ENCODE measurements at regions not wholly inside any gene's neighbourhood (a gene's known extent, or its start where the extent isn't known, plus 50 kb on each side); places are given as distances from the start of the nearest gene placed in this dataset.
A peak's percentile ranks its signal among the peaks of the same experiment; 100 is the strongest.

- H3K36me3 Mint-ChIP-seq (ENCODE audit: low read depth): peaks cover 3% of the 10 kb centered on the region
- intact Hi-C loops (cut with micrococcal nuclease): loop anchor here (2.0 to 10.0 kb wide), 5 partner anchors 96 to 424 kb away; partner anchors contain the start of gene CCND1
- DNase-seq: no peak
- H3K27ac Mint-ChIP-seq: no peak overlapping the region
- H3K27me3 Mint-ChIP-seq: peaks cover 23% of the 10 kb centered on the region
- H3K4me1 Mint-ChIP-seq: peaks cover 10% of the 10 kb centered on the region
- no peak overlapping the region for H3K4me3 Mint-ChIP-seq
- peaks cover 10% of the 10 kb centered on the region for H3K9me3 Mint-ChIP-seq
Observed at GRCh38 chr11:69545976-69546617, 64.6 kb downstream of the LINC01488 start.

- intact Hi-C loops (cut with micrococcal nuclease): loop anchor here (1.0 to 10.0 kb wide), 6 partner anchors 11 to 425 kb away; partner anchors contain the start of gene CCND1
- H3K4me1 Mint-ChIP-seq: peaks cover 10% of the 10 kb centered on the region
- peaks cover 23% of the 10 kb centered on the region for H3K27me3 Mint-ChIP-seq
- H3K9me3 Mint-ChIP-seq: peaks cover 13% of the 10 kb centered on the region
- H3K4me3 Mint-ChIP-seq: peak overlapping the region; percentile 29
- peak overlapping the region; percentile 41 for H3K27ac Mint-ChIP-seq
- peak; percentile 66 for DNase-seq
- peaks cover 4% of the 10 kb centered on the region for H3K36me3 Mint-ChIP-seq (ENCODE audit: low read depth)
Observed at GRCh38 chr11:69546735-69547370, 65.4 kb downstream of the LINC01488 start.

- DNase-seq: no peak
- Mint-ChIP-seq H3K4me3 (no peak overlapping the region), H3K9me3 (peaks cover 18% of the 10 kb centered on the region), H3K4me1 (peaks cover 10% of the 10 kb centered on the region), H3K27ac (no peak overlapping the region), H3K36me3 (ENCODE audit: low read depth) (peaks cover 4% of the 10 kb centered on the region), H3K27me3 (peaks cover 14% of the 10 kb centered on the region)
- intact Hi-C loops (cut with micrococcal nuclease): no loop called here
Observed at GRCh38 chr11:69550846-69551245, 69.4 kb downstream of the LINC01488 start.

GRCh38 chr11:69551963-69552362 lies 70.5 kb downstream of the LINC01488 start:
- Mint-ChIP-seq H3K36me3 (ENCODE audit: low read depth) (peaks cover 4% of the 10 kb centered on the region), H3K4me3 (no peak overlapping the region), H3K9me3 (peaks cover 18% of the 10 kb centered on the region), H3K4me1 (peaks cover 3% of the 10 kb centered on the region), H3K27me3 (peaks cover 11% of the 10 kb centered on the region), H3K27ac (no peak overlapping the region)
- intact Hi-C loops (cut with micrococcal nuclease): no loop called here
- DNase-seq: no peak

GRCh38 chr11:69552951-69553350 lies 71.5 kb downstream of the LINC01488 start:
- intact Hi-C loops (cut with micrococcal nuclease): no loop called here
- Mint-ChIP-seq H3K4me3 (no peak overlapping the region), H3K27me3 (peaks cover 10% of the 10 kb centered on the region), H3K27ac (no peak overlapping the region), H3K36me3 (ENCODE audit: low read depth) (peaks cover 4% of the 10 kb centered on the region), H3K4me1 (peaks cover under 1% of the 10 kb centered on the region), H3K9me3 (peaks cover 18% of the 10 kb centered on the region)
- no peak for DNase-seq

- peaks cover 7% of the 10 kb centered on the region for H3K4me1 Mint-ChIP-seq
- H3K36me3 Mint-ChIP-seq (ENCODE audit: low read depth): peaks cover 4% of the 10 kb centered on the region
- H3K4me3 Mint-ChIP-seq: no peak overlapping the region
- intact Hi-C loops (cut with micrococcal nuclease): no loop called here
- peaks cover 18% of the 10 kb centered on the region for H3K9me3 Mint-ChIP-seq
- H3K27me3 Mint-ChIP-seq: peaks cover 7% of the 10 kb centered on the region
- no peak for DNase-seq
- no peak overlapping the region for H3K27ac Mint-ChIP-seq
Observed at GRCh38 chr11:69553416-69554357, 72.2 kb downstream of the LINC01488 start.

GRCh38 chr11:69554849-69555248 lies 73.4 kb downstream of the LINC01488 start:
- intact Hi-C loops (cut with micrococcal nuclease): loop anchor here (5.0 kb wide), 1 partner anchor 218 kb away; no protein-coding TSS in a partner anchor
- Mint-ChIP-seq H3K4me3 (no peak overlapping the region), H3K27me3 (peaks cover 5% of the 10 kb centered on the region), H3K27ac (no peak overlapping the region), H3K36me3 (ENCODE audit: low read depth) (peaks cover 4% of the 10 kb centered on the region), H3K4me1 (peaks cover 16% of the 10 kb centered on the region), H3K9me3 (peaks cover 12% of the 10 kb centered on the region)
- no peak for DNase-seq

GRCh38 chr11:69557266-69557665 lies 75.8 kb downstream of the LINC01488 start:
- DNase-seq: no peak
- Mint-ChIP-seq H3K4me1 (peaks cover 16% of the 10 kb centered on the region), H3K27me3 (peaks cover 16% of the 10 kb centered on the region), H3K4me3 (no peak overlapping the region), H3K27ac (no peak overlapping the region), H3K9me3 (peaks cover 4% of the 10 kb centered on the region), H3K36me3 (ENCODE audit: low read depth) (no peaks in the 10 kb centered on the region)
- intact Hi-C loops (cut with micrococcal nuclease): loop anchor here (5.0 kb wide), 1 partner anchor 220 kb away; no protein-coding TSS in a partner anchor

GRCh38 chr11:69558519-69558941 lies 77.1 kb downstream of the LINC01488 start:
- intact Hi-C loops (cut with micrococcal nuclease): loop anchor here (1.0 to 5.0 kb wide), 3 partner anchors 11 to 261 kb away; no protein-coding TSS in a partner anchor
- peak overlapping the region; percentile 7 for H3K27ac Mint-ChIP-seq
- H3K4me1 Mint-ChIP-seq: peaks cover 16% of the 10 kb centered on the region
- no peaks in the 10 kb centered on the region for H3K36me3 Mint-ChIP-seq (ENCODE audit: low read depth)
- peaks cover 16% of the 10 kb centered on the region for H3K27me3 Mint-ChIP-seq
- peak overlapping the region; percentile 10 for H3K4me3 Mint-ChIP-seq
- peaks cover 4% of the 10 kb centered on the region for H3K9me3 Mint-ChIP-seq
- peak; percentile 74 for DNase-seq

- DNase-seq: no peak
- peak overlapping the region; percentile 7 for H3K27ac Mint-ChIP-seq
- H3K9me3 Mint-ChIP-seq: peaks cover 4% of the 10 kb centered on the region
- no peaks in the 10 kb centered on the region for H3K36me3 Mint-ChIP-seq (ENCODE audit: low read depth)
- peaks cover 16% of the 10 kb centered on the region for H3K4me1 Mint-ChIP-seq
- no peak overlapping the region for H3K4me3 Mint-ChIP-seq
- H3K27me3 Mint-ChIP-seq: peaks cover 16% of the 10 kb centered on the region
- intact Hi-C loops (cut with micrococcal nuclease): loop anchor here (5.0 kb wide), 1 partner anchor 222 kb away; no protein-coding TSS in a partner anchor
Observed at GRCh38 chr11:69559181-69559580, 77.7 kb downstream of the LINC01488 start.

- Mint-ChIP-seq H3K9me3 (peaks cover 4% of the 10 kb centered on the region), H3K4me3 (no peak overlapping the region), H3K27me3 (peaks cover 16% of the 10 kb centered on the region), H3K36me3 (ENCODE audit: low read depth) (no peaks in the 10 kb centered on the region), H3K4me1 (peaks cover 16% of the 10 kb centered on the region), H3K27ac (no peak overlapping the region)
- intact Hi-C loops (cut with micrococcal nuclease): no loop called here
- DNase-seq: no peak
Observed at GRCh38 chr11:69560141-69560790, 78.8 kb downstream of the LINC01488 start.

GRCh38 chr11:69562302-69562701 lies 78.7 kb upstream of the CCND1 start:
- Mint-ChIP-seq H3K27me3 (peaks cover 19% of the 10 kb centered on the region), H3K27ac (no peak overlapping the region), H3K4me1 (peaks cover 16% of the 10 kb centered on the region), H3K4me3 (no peak overlapping the region), H3K9me3 (peaks cover 4% of the 10 kb centered on the region), H3K36me3 (ENCODE audit: low read depth) (no peaks in the 10 kb centered on the region)
- intact Hi-C loops (cut with micrococcal nuclease): no loop called here
- DNase-seq: no peak

- Mint-ChIP-seq H3K27ac (no peak overlapping the region), H3K4me3 (no peak overlapping the region), H3K9me3 (peaks cover 4% of the 10 kb centered on the region), H3K27me3 (peaks cover 19% of the 10 kb centered on the region), H3K36me3 (ENCODE audit: low read depth) (no peaks in the 10 kb centered on the region), H3K4me1 (peaks cover 16% of the 10 kb centered on the region)
- intact Hi-C loops (cut with micrococcal nuclease): no loop called here
- no peak for DNase-seq
Observed at GRCh38 chr11:69562816-69563215, 78.1 kb upstream of the CCND1 start.
